HepG2 (cell line): ENCODE measurements at regions not wholly inside any gene's neighbourhood (a gene's known extent, or its start where the extent isn't known, plus 50 kb on each side); places are given as distances from the start of the nearest gene placed in this dataset.

ENCODE experiments used
- ATAD3A ChIP-seq: sonication (generic); formaldehyde crosslinking; IDR thresholded peaks from 2 replicates; pipeline ENCODE4 v1.4.0; 2020; ENCODE audit warnings: missing genetic modification reagents
- BRF2 ChIP-seq: sonication (generic); formaldehyde crosslinking; IDR thresholded peaks from 2 replicates; pipeline ENCODE4 v1.8.1; 2022; ENCODE audit warnings: mild to moderate bottlenecking, missing genetic modification reagents
- CBFB ChIP-seq: sonication (generic); formaldehyde crosslinking; IDR thresholded peaks from 2 replicates; pipeline ENCODE4 v1.4.0; 2020; ENCODE audit warnings: missing genetic modification reagents
- CREB1 ChIP-seq, 2 experiments: fragments of 450-650 bp in 1 of 2; IDR thresholded peaks; 2 replicates each; pipeline ENCODE4 v1.6.1; 2016 to 2017; ENCODE audit warnings: control low read depth in 1 of 2, mild to moderate bottlenecking in 1 of 2, missing compliant biosample characterization in 1 of 2, missing genetic modification characterization in 1 of 2
- DZIP1 ChIP-seq: sonication (generic); formaldehyde crosslinking; IDR thresholded peaks from 2 replicates; pipeline ENCODE4 v1.5.0; 2020; ENCODE audit warnings: mild to moderate bottlenecking, missing genetic modification reagents
- KLF13 ChIP-seq: sonication (generic); formaldehyde crosslinking; IDR thresholded peaks from 2 replicates; pipeline ENCODE4 v1.4.0; 2020; ENCODE audit warnings: mild to moderate bottlenecking, missing genetic modification reagents
- MXD3 ChIP-seq: IDR thresholded peaks from 2 replicates; pipeline ENCODE4 v1.6.1; 2016; ENCODE audit warnings: mild to moderate bottlenecking, missing biosample characterization, missing genetic modification reagents
- POGZ ChIP-seq: sonication (generic); formaldehyde crosslinking; IDR thresholded peaks from 2 replicates; pipeline ENCODE4 v1.4.0; 2020; ENCODE audit warnings: mild to moderate bottlenecking, missing genetic modification reagents
- TERF1 ChIP-seq: sonication (generic); formaldehyde crosslinking; IDR thresholded peaks from 2 replicates; pipeline ENCODE4 v1.8.0; 2022; ENCODE audit warnings: mild to moderate bottlenecking, missing genetic modification reagents, moderate library complexity
- TSC22D2 ChIP-seq: sonication (generic); formaldehyde crosslinking; IDR thresholded peaks from 2 replicates; pipeline ENCODE4 v1.5.1; 2020; ENCODE audit warnings: missing genetic modification reagents, mild to moderate bottlenecking, borderline replicate concordance
- ZBTB20 ChIP-seq: sonication (generic); formaldehyde crosslinking; IDR thresholded peaks from 2 replicates; pipeline ENCODE4 v1.8.1; 2023; ENCODE audit warnings: missing genetic modification reagents, low read depth, mild to moderate bottlenecking, borderline replicate concordance
- ZBTB26 ChIP-seq: IDR thresholded peaks from 2 replicates; pipeline ENCODE4 v1.6.1; 2016; ENCODE audit warnings: missing compliant biosample characterization, missing genetic modification reagents, borderline replicate concordance
- ZBTB4 ChIP-seq: sonication (generic); formaldehyde crosslinking; IDR thresholded peaks from 2 replicates; pipeline ENCODE4 v1.4.0; 2020; ENCODE audit warnings: missing genetic modification reagents, mild to moderate bottlenecking, borderline replicate concordance
- ZNF317 ChIP-seq: sonication (generic); formaldehyde crosslinking; IDR thresholded peaks from 2 replicates; pipeline ENCODE4 v1.5.0; 2020; ENCODE audit warnings: mild to moderate bottlenecking, missing genetic modification reagents
- ZNF337 ChIP-seq: sonication (generic); formaldehyde crosslinking; IDR thresholded peaks from 2 replicates; pipeline ENCODE4 v1.5.1; 2020; ENCODE audit warnings: missing genetic modification reagents, low read depth, mild to moderate bottlenecking, borderline replicate concordance
- ZNF567 ChIP-seq: sonication (generic); formaldehyde crosslinking; IDR thresholded peaks from 2 replicates; pipeline ENCODE4 v1.8.1; 2023; ENCODE audit warnings: mild to moderate bottlenecking, missing genetic modification reagents, borderline replicate concordance
- ZNF644 ChIP-seq: IDR thresholded peaks from 2 replicates; pipeline ENCODE4 v1.6.1; 2016; ENCODE audit warnings: low read depth
- ZSCAN30 ChIP-seq: sonication (generic); formaldehyde crosslinking; IDR thresholded peaks from 2 replicates; pipeline ENCODE4 v1.5.0; 2020; ENCODE audit warnings: mild to moderate bottlenecking, missing genetic modification reagents

- TF ChIP-seq POGZ (CRISPR knock-in tag), result peak; percentile 75
- TF ChIP-seq DZIP1 (CRISPR knock-in tag), result no peak
- TF ChIP-seq MXD3 (CRISPR knock-in tag), result no peak
- no peak for TF ChIP-seq ZBTB4 (CRISPR knock-in tag)
- no peak for TF ChIP-seq ZBTB20
- TF ChIP-seq TSC22D2 (CRISPR knock-in tag), result no peak
- no peak for TF ChIP-seq KLF13 (CRISPR knock-in tag)
- TF ChIP-seq ATAD3A, result no peak
- no peak for TF ChIP-seq TERF1 (CRISPR knock-in tag)
- 0 out of 2 replicates have a peak, but pooled peaks have one; percentile 38 for TF ChIP-seq ZNF644
- no peak for TF ChIP-seq ZNF317 (CRISPR knock-in tag)
- TF ChIP-seq CBFB (CRISPR knock-in tag), result no peak
- no peak for TF ChIP-seq ZNF567 (CRISPR knock-in tag)
- no peak for TF ChIP-seq ZNF337
- TF ChIP-seq ZSCAN30, result no peak
- no peak for TF ChIP-seq ZBTB26 (CRISPR knock-in tag)
- TF ChIP-seq CREB1 (IDR thresholded peaks at IDR 0.05), result no peak
- 0 out of 2 replicates have a peak, but pooled peaks have one; percentile 18 for TF ChIP-seq CREB1 (CRISPR knock-in tag; IDR thresholded peaks at IDR 0.05)
- TF ChIP-seq BRF2 (CRISPR knock-in tag), result no peak
These were observed 2136.2 kb upstream of the CELF4 start (continued) for GRCh38 chr18:39701839-39702238.
